Neutrophil (primary cell): ENCODE measurements at regions not wholly inside any gene's neighbourhood (a gene's known extent, or its start where the extent isn't known, plus 50 kb on each side); places are given as distances from the start of the nearest gene placed in this dataset.

Source experiments
- H3K27ac ChIP-seq: fragments of 200-600 bp; sonication (generic); 2 replicates; pipeline ENCODE4 v1.5.1; 2016; ENCODE audit warnings: mild to moderate bottlenecking, moderate library complexity
- H3K27me3 ChIP-seq: fragments of 200-600 bp; sonication (generic); 2 replicates; pipeline ENCODE4 v1.6.0; 2016; ENCODE audit warnings: mild to moderate bottlenecking
- H3K36me3 ChIP-seq: fragments of 200-600 bp; sonication (generic); 2 replicates; pipeline ENCODE4 v1.5.1; 2017
- H3K4me1 ChIP-seq, 2 experiments: fragments of 200-600 bp in 1 of 2; sonication (generic) in 1 of 2; 1 replicate in 1 of 2; 2 replicates in 1 of 2; pipeline versions ENCODE4 v1.5.1 to v1.6.1; 2013 to 2016; ENCODE audit warnings: low read depth in 1 of 2, low read length in 1 of 2, mild to moderate bottlenecking in 1 of 2, moderate library complexity in 1 of 2; ENCODE audit not compliant: control insufficient read depth in 1 of 2, insufficient read depth in 1 of 2
- H3K4me3 ChIP-seq, 2 experiments: fragments of 200-600 bp in 1 of 2; sonication (generic) in 1 of 2; 1 replicate in 1 of 2; 2 replicates in 1 of 2; pipeline ENCODE4 v1.5.1; 2013 to 2016; ENCODE audit warnings: low read depth in 1 of 2, low read length in 1 of 2, mild to moderate bottlenecking in 1 of 2, moderate library complexity in 1 of 2
- H3K9me3 ChIP-seq: fragments of 200-600 bp; sonication (generic); 2 replicates; pipeline ENCODE4 v1.5.1; 2016
- CTCF ChIP-seq: fragments of 200-600 bp; sonication (generic); IDR thresholded peaks from 2 replicates; pipeline ENCODE4 v1.5.1; 2016; ENCODE audit warnings: antibody characterized with exemption

- no peak overlapping the region for H3K4me3 ChIP-seq
- no peaks in the 10 kb centered on the region for H3K36me3 ChIP-seq
- H3K4me1 ChIP-seq, result no peaks in the 10 kb centered on the region
- no peak overlapping the region for H3K27ac ChIP-seq
- H3K27me3 ChIP-seq, result no peaks in the 10 kb centered on the region
- TF ChIP-seq CTCF, result no peak
- no peaks in the 10 kb centered on the region for H3K9me3 ChIP-seq
Observed at GRCh38 chr6:92069781-92070180, 1349.6 kb downstream of the EPHA7 start.

GRCh38 chr6:92052513-92052912, 1366.8 kb downstream of the EPHA7 start:
- TF ChIP-seq CTCF, result no peak
- Histone ChIP-seq H3K27me3 (no peaks in the 10 kb centered on the region), H3K9me3 (no peaks in the 10 kb centered on the region), H3K36me3 (no peaks in the 10 kb centered on the region), H3K4me3 (no peak overlapping the region), H3K27ac (no peak overlapping the region), H3K4me1 (no peaks in the 10 kb centered on the region)

- Histone ChIP-seq H3K27ac (no peak overlapping the region), H3K27me3 (no peaks in the 10 kb centered on the region), H3K4me3 (no peak overlapping the region), H3K9me3 (no peaks in the 10 kb centered on the region), H3K36me3 (no peaks in the 10 kb centered on the region), H3K4me1 (no peaks in the 10 kb centered on the region)
- TF ChIP-seq CTCF, result no peak
Observed at GRCh38 chr6:92050216-92050615, 1369.1 kb downstream of the EPHA7 start.

- Histone ChIP-seq H3K36me3 (no peaks in the 10 kb centered on the region), H3K27ac (no peak overlapping the region), H3K27me3 (no peaks in the 10 kb centered on the region), H3K4me3 (no peak overlapping the region), H3K4me1 (no peaks in the 10 kb centered on the region), H3K9me3 (no peaks in the 10 kb centered on the region)
- TF ChIP-seq CTCF, result no peak
Observed at GRCh38 chr6:92047860-92048259, 1371.5 kb downstream of the EPHA7 start.

GRCh38 chr6:92047152-92047850, 1372.1 kb downstream of the EPHA7 start:
- Histone ChIP-seq H3K36me3 (no peaks in the 10 kb centered on the region), H3K27me3 (no peaks in the 10 kb centered on the region), H3K4me1 (no peaks in the 10 kb centered on the region), H3K9me3 (no peaks in the 10 kb centered on the region), H3K27ac (no peak overlapping the region), H3K4me3 (no peak overlapping the region)
- TF ChIP-seq CTCF, result no peak
